Sigmoid colon (tissue), 4 donors: ENCODE measurements at regions not wholly inside any gene's neighbourhood (a gene's known extent, or its start where the extent isn't known, plus 50 kb on each side); places are given as distances from the start of the nearest gene placed in this dataset.

Experiments
- CTCF ChIP-seq, 4 experiments: fragments of 450-650 bp in 3 of 4; fragments of 200-600 bp in 1 of 4; IDR thresholded peaks; one replicate each; pipeline ENCODE4 v1.5.1; 2016 to 2019; ENCODE audit warnings: antibody characterized with exemption in 4 of 4, mild to moderate bottlenecking in 3 of 4, moderate library complexity in 2 of 4
- EP300 ChIP-seq, 4 donors: sonication (generic); formaldehyde crosslinking; IDR thresholded peaks; one replicate each; pipeline ENCODE4 v1.6.1; 2017; ENCODE audit warnings: antibody characterized with exemption in 4 of 4
- POLR2A ChIP-seq, 2 donors: fragments of 450-650 bp; IDR thresholded peaks; one replicate each; pipeline ENCODE4 v1.6.1; 2016; ENCODE audit warnings: antibody characterized with exemption in 2 of 2, mild to moderate bottlenecking in 2 of 2, moderate library complexity in 2 of 2
- POLR2AphosphoS5 ChIP-seq, 4 donors: sonication (generic); formaldehyde crosslinking; IDR thresholded peaks; one replicate each; pipeline ENCODE4 v1.6.1; 2017; ENCODE audit warnings: antibody characterized with exemption in 4 of 4

- no peak for TF ChIP-seq CTCF (IDR thresholded peaks at IDR 0.05)
- no peak for TF ChIP-seq POLR2AphosphoS5 (IDR thresholded peaks at IDR 0.05)
- TF ChIP-seq POLR2A (IDR thresholded peaks at IDR 0.05) = no peak
- TF ChIP-seq EP300 (IDR thresholded peaks at IDR 0.05) = no peak
Observed at GRCh38 chrY:19142093-19142492, 368.6 kb upstream of the HSFY2 start.
